ENCODE measurements at regions not wholly inside any gene's neighbourhood (a gene's known extent, or its start where the extent isn't known, plus 50 kb on each side); places are given as distances from the start of the nearest gene placed in this dataset.
A peak's percentile ranks its signal among the peaks of the same experiment; 100 is the strongest.

- DNase-seq, result no peak
These were observed 677.7 kb upstream of the NRSN1 start for GRCh38 chr6:23448281-23448680.

- DNase-seq, result peak; percentile 31
These were observed 671.7 kb upstream of the NRSN1 start for GRCh38 chr6:23454080-23454976.

GRCh38 chr6:23455754-23456153 lies 670.3 kb upstream of the NRSN1 start:
- no peak for DNase-seq

GRCh38 chr6:23456396-23456795 lies 669.6 kb upstream of the NRSN1 start:
- no peak for DNase-seq

GRCh38 chr6:23457321-23457720 lies 668.7 kb upstream of the NRSN1 start:
- no peak for DNase-seq

GRCh38 chr6:23465912-23466311 lies 660.1 kb upstream of the NRSN1 start:
- no peak for DNase-seq

GRCh38 chr6:23477586-23477985 lies 648.4 kb upstream of the NRSN1 start:
- no peak for DNase-seq

- no peak for DNase-seq
These were observed 647.7 kb upstream of the NRSN1 start for GRCh38 chr6:23478312-23478711.

- no peak for DNase-seq
These were observed 642.1 kb upstream of the NRSN1 start for GRCh38 chr6:23483896-23484295.

GRCh38 chr6:23494367-23494766 lies 631.6 kb upstream of the NRSN1 start:
- no peak for DNase-seq

- peak; percentile 3 for DNase-seq
These were observed 628.0 kb upstream of the NRSN1 start for GRCh38 chr6:23498013-23498412.

GRCh38 chr6:23499549-23499948 lies 626.5 kb upstream of the NRSN1 start:
- no peak for DNase-seq

GRCh38 chr6:23503173-23503572 lies 622.8 kb upstream of the NRSN1 start:
- DNase-seq, result no peak

GRCh38 chr6:23505026-23505425 lies 621.0 kb upstream of the NRSN1 start:
- no peak for DNase-seq

- DNase-seq, result no peak
These were observed 615.1 kb upstream of the NRSN1 start for GRCh38 chr6:23510778-23511510.

- DNase-seq, result no peak
These were observed 614.2 kb upstream of the NRSN1 start for GRCh38 chr6:23511817-23512216.

- no peak for DNase-seq
These were observed 607.7 kb upstream of the NRSN1 start for GRCh38 chr6:23518294-23518693.

- no peak for DNase-seq
These were observed 603.0 kb upstream of the NRSN1 start for GRCh38 chr6:23522792-23523547.

- no peak for DNase-seq
These were observed 602.2 kb upstream of the NRSN1 start for GRCh38 chr6:23523771-23524170.

GRCh38 chr6:23524548-23524947 lies 601.5 kb upstream of the NRSN1 start:
- no peak for DNase-seq

- DNase-seq, result peak; percentile 7
These were observed 599.5 kb upstream of the NRSN1 start for GRCh38 chr6:23526526-23526925.

GRCh38 chr6:23529902-23530301 lies 596.1 kb upstream of the NRSN1 start:
- no peak for DNase-seq

- no peak for DNase-seq
These were observed 594.3 kb upstream of the NRSN1 start for GRCh38 chr6:23531666-23532065.

All from EL (cell line).